ENCODE measurements at regions not wholly inside any gene's neighbourhood (a gene's known extent, or its start where the extent isn't known, plus 50 kb on each side); places are given as distances from the start of the nearest gene placed in this dataset.

- no peak for TF ChIP-seq MEF2B (IDR thresholded peaks at IDR 0.05; ENCODE audit: partially characterized antibody, poor library complexity, severe bottlenecking)
These were observed 145.0 kb upstream of the SH3BP4 start (continued) for GRCh38 chr2:234806818-234807217.

- ChIA-PET CTCF (no interaction called here), RAD21 (ENCODE audit: unreplicated experiment) (no interaction called here), SMC1A (ENCODE audit: uncharacterized antibody, unreplicated experiment) (no interaction called here), POLR2A (no interaction called here)
- FAIRE-seq, result no peak
- in situ Hi-C loops (cut with MboI) (no loop called here), intact Hi-C loops (cut with micrococcal nuclease; ENCODE audit: unreplicated experiment) (no loop called here)
- ATAC-seq, result no peak
- H3K79me2 ChIP-seq (ENCODE audit: control insufficient read depth, insufficient read depth, low read length), result no peaks in the 10 kb centered on the region
- H3K9ac ChIP-seq (ENCODE audit: control insufficient read depth, insufficient read depth, low read length), result no peak overlapping the region
- no TSS peak for BruUV-seq (replicated peaks)
- no peaks in the 10 kb centered on the region for H3K9me3 ChIP-seq (replicated peaks; ENCODE audit: control insufficient read depth, insufficient read depth, low read length)
- H3K36me3 ChIP-seq (ENCODE audit: control insufficient read depth in 2 of 2, insufficient read depth in 2 of 2, low read length in 1 of 2), result no peaks in the 10 kb centered on the region
- no peaks in the 10 kb centered on the region for H3K27me3 ChIP-seq (replicated peaks in 1 of 2; ENCODE audit: control insufficient read depth in 2 of 2, insufficient read depth in 2 of 2, low read length in 1 of 2)
- H3K4me1 ChIP-seq (ENCODE audit: control insufficient read depth, insufficient read depth, low read length), result no peaks in the 10 kb centered on the region
- H4K20me1 ChIP-seq (ENCODE audit: control insufficient read depth, insufficient read depth), result no peaks in the 10 kb centered on the region
- H2AFZ ChIP-seq (ENCODE audit: control insufficient read depth, low read depth, low read length), result no peak overlapping the region
- no peak overlapping the region for H3K27ac ChIP-seq (ENCODE audit: control insufficient read depth, insufficient read depth)
- no peak for DNase-seq (ENCODE audit: low read depth, low spot score)
- H3K4me2 ChIP-seq (ENCODE audit: control insufficient read depth, insufficient read depth), result no peak overlapping the region
- WGBS (ENCODE audit: insufficient coverage, insufficient replicate concordance, low lambda C conversion rate, missing lambda C conversion rate), result 0% methylated on average over 1 of the region's 1 CpG
- no peak overlapping the region for H3K4me3 ChIP-seq
- TF ChIP-seq SP1 (IDR thresholded peaks at IDR 0.05; ENCODE audit: low read depth, low read length) (no peak), NR2C1 (IDR thresholded peaks at IDR 0.05) (no peak), HCFC1 (IDR thresholded peaks at IDR 0.05; ENCODE audit: low read length) (no peak), E2F8 (IDR thresholded peaks at IDR 0.05; ENCODE audit: low read depth, partially characterized antibody) (no peak), TCF3 (IDR thresholded peaks at IDR 0.05; ENCODE audit: borderline replicate concordance, insufficient read depth, low read depth, low read length) (no peak), MEF2A (IDR thresholded peaks at IDR 0.05; ENCODE audit: insufficient read depth, low read depth, low read length) (no peak), BRCA1 (IDR thresholded peaks at IDR 0.05; ENCODE audit: low read depth, low read length) (no peak), YY1 (IDR thresholded peaks at IDR 0.05; ENCODE audit: low read depth, low read length) (no peak), POLR2A (IDR thresholded peaks at IDR 0.05; ENCODE audit: low read depth, low read length) (no peak), EZH2 (IDR thresholded peaks at IDR 0.05; ENCODE audit: borderline replicate concordance, control insufficient read depth, low read depth, low read length) (no peak), NBN (IDR thresholded peaks at IDR 0.05) (no peak)
- TF ChIP-seq, protein P1, sequence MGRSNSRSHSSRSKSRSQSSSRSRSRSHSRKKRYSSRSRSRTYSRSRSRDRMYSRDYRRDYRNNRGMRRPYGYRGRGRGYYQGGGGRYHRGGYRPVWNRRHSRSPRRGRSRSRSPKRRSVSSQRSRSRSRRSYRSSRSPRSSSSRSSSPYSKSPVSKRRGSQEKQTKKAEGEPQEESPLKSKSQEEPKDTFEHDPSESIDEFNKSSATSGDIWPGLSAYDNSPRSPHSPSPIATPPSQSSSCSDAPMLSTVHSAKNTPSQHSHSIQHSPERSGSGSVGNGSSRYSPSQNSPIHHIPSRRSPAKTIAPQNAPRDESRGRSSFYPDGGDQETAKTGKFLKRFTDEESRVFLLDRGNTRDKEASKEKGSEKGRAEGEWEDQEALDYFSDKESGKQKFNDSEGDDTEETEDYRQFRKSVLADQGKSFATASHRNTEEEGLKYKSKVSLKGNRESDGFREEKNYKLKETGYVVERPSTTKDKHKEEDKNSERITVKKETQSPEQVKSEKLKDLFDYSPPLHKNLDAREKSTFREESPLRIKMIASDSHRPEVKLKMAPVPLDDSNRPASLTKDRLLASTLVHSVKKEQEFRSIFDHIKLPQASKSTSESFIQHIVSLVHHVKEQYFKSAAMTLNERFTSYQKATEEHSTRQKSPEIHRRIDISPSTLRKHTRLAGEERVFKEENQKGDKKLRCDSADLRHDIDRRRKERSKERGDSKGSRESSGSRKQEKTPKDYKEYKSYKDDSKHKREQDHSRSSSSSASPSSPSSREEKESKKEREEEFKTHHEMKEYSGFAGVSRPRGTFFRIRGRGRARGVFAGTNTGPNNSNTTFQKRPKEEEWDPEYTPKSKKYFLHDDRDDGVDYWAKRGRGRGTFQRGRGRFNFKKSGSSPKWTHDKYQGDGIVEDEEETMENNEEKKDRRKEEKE (IDR thresholded peaks at IDR 0.05), result no peak
- TF ChIP-seq, protein P2, sequence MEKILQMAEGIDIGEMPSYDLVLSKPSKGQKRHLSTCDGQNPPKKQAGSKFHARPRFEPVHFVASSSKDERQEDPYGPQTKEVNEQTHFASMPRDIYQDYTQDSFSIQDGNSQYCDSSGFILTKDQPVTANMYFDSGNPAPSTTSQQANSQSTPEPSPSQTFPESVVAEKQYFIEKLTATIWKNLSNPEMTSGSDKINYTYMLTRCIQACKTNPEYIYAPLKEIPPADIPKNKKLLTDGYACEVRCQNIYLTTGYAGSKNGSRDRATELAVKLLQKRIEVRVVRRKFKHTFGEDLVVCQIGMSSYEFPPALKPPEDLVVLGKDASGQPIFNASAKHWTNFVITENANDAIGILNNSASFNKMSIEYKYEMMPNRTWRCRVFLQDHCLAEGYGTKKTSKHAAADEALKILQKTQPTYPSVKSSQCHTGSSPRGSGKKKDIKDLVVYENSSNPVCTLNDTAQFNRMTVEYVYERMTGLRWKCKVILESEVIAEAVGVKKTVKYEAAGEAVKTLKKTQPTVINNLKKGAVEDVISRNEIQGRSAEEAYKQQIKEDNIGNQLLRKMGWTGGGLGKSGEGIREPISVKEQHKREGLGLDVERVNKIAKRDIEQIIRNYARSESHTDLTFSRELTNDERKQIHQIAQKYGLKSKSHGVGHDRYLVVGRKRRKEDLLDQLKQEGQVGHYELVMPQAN (conservative IDR thresholded peaks at IDR 0.05), result no peak
These were observed 146.0 kb upstream of the SH3BP4 start for GRCh38 chr2:234805836-234806235.
